GM18508 (cell line): ENCODE measurements at regions not wholly inside any gene's neighbourhood (a gene's known extent, or its start where the extent isn't known, plus 50 kb on each side); places are given as distances from the start of the nearest gene placed in this dataset.

Experiments
- ATAC-seq: cut with Tn5 transposase; IDR thresholded peaks from one replicate; pipeline ENCODE4 v1.9.1; 2021; ENCODE audit warnings: moderate number of reproducible peaks; ENCODE audit not compliant: insufficient read depth, unreplicated experiment

- ATAC-seq = no peak
These were observed 111.8 kb downstream of the FOXA2 start for GRCh38 chr20:22472447-22473100.

- no peak for ATAC-seq
These were observed 113.1 kb downstream of the FOXA2 start for GRCh38 chr20:22471156-22471836.

GRCh38 chr20:22470620-22471026 is 113.7 kb downstream of the FOXA2 start:
- ATAC-seq = no peak

- ATAC-seq = no peak
These were observed 117.8 kb downstream of the FOXA2 start for GRCh38 chr20:22466447-22467171.

GRCh38 chr20:22465622-22466446 is 118.5 kb downstream of the FOXA2 start:
- no peak for ATAC-seq

GRCh38 chr20:22464312-22465003 is 119.9 kb downstream of the FOXA2 start:
- ATAC-seq = no peak

GRCh38 chr20:22462975-22463914 is 121.1 kb downstream of the FOXA2 start:
- no peak for ATAC-seq

GRCh38 chr20:22460803-22461202 is 123.6 kb downstream of the FOXA2 start:
- ATAC-seq = no peak

- no peak for ATAC-seq
These were observed 124.1 kb downstream of the FOXA2 start for GRCh38 chr20:22460231-22460630.

- ATAC-seq = no peak
These were observed 124.6 kb downstream of the FOXA2 start for GRCh38 chr20:22459754-22460153.

GRCh38 chr20:22456109-22456508 is 128.3 kb downstream of the FOXA2 start:
- no peak for ATAC-seq

GRCh38 chr20:22455259-22455658 is 129.1 kb downstream of the FOXA2 start:
- ATAC-seq = no peak

- ATAC-seq = no peak
These were observed 130.9 kb downstream of the FOXA2 start for GRCh38 chr20:22453244-22454080.

- no peak for ATAC-seq
These were observed 131.8 kb downstream of the FOXA2 start for GRCh38 chr20:22452442-22453011.

GRCh38 chr20:22450537-22450936 is 133.8 kb downstream of the FOXA2 start:
- ATAC-seq = no peak

- ATAC-seq = no peak
These were observed 135.0 kb downstream of the FOXA2 start for GRCh38 chr20:22449188-22449973.

GRCh38 chr20:22447447-22447778 is 137.0 kb downstream of the FOXA2 start:
- ATAC-seq = no peak
